Glutamatergic neuron (in vitro differentiated cells): ENCODE measurements at regions not wholly inside any gene's neighbourhood (a gene's known extent, or its start where the extent isn't known, plus 50 kb on each side); places are given as distances from the start of the nearest gene placed in this dataset.
"Not testable (repeated sequence)": the region's sequence is repeated elsewhere in the genome, so short reads cannot be mapped to it uniquely, and the experiment has no call there.

Experiments
- DNase-seq: peaks from one replicate; pipeline ENCODE4 v3.0.0; 2022
- H3K27ac Mint-ChIP-seq: one replicate; pipeline ENCODE4 v1.8.0; 2020; ENCODE audit warnings: mild to moderate bottlenecking, mixed read lengths, inconsistent platforms; ENCODE audit not compliant: unreplicated experiment
- H3K27me3 Mint-ChIP-seq: one replicate; pipeline ENCODE4 v1.8.0; 2020; ENCODE audit warnings: mild to moderate bottlenecking, moderate library complexity, mixed read lengths, inconsistent platforms; ENCODE audit not compliant: unreplicated experiment
- H3K36me3 Mint-ChIP-seq: one replicate; pipeline ENCODE4 v1.8.0; 2020; ENCODE audit warnings: mild to moderate bottlenecking, mixed read lengths, inconsistent platforms; ENCODE audit not compliant: unreplicated experiment
- H3K4me1 Mint-ChIP-seq: one replicate; pipeline ENCODE4 v1.8.0; 2020; ENCODE audit warnings: mild to moderate bottlenecking, low read depth, mixed read lengths, inconsistent platforms; ENCODE audit not compliant: unreplicated experiment
- H3K4me3 Mint-ChIP-seq: one replicate; pipeline ENCODE4 v1.8.0; 2020; ENCODE audit warnings: mild to moderate bottlenecking, mixed read lengths, inconsistent platforms; ENCODE audit not compliant: unreplicated experiment
- H3K9me3 Mint-ChIP-seq: one replicate; pipeline ENCODE4 v1.8.0; 2020; ENCODE audit warnings: mild to moderate bottlenecking, moderate library complexity, mixed read lengths, inconsistent platforms; ENCODE audit not compliant: unreplicated experiment
- CTCF ChIP-seq: fragments of 200-600 bp; sonication (generic); IDR thresholded peaks from one replicate; pipeline ENCODE4 v1.5.0; 2021; ENCODE audit not compliant: partially characterized antibody, unreplicated experiment

GRCh38 chrX:83077606-83078005, 430.5 kb upstream of the POU3F4 start:
- Mint-ChIP-seq H3K4me3 (no peak overlapping the region), H3K27me3 (peaks cover 6% of the 10 kb centered on the region), H3K4me1 (peaks cover 6% of the 10 kb centered on the region), H3K36me3 (no peaks in the 10 kb centered on the region), H3K27ac (peak overlapping the region; percentile 85), H3K9me3 (peaks cover 10% of the 10 kb centered on the region)
- no peak for TF ChIP-seq CTCF
- peak; percentile 45 for DNase-seq

- no peak for TF ChIP-seq CTCF
- H3K4me3 Mint-ChIP-seq, result no peak overlapping the region
Measured at GRCh38 chrX:83101961-83102360, 406.1 kb upstream of the POU3F4 start.

GRCh38 chrX:83108278-83108677, 399.8 kb upstream of the POU3F4 start:
- Mint-ChIP-seq H3K9me3 (no peaks in the 10 kb centered on the region), H3K36me3 (no peaks in the 10 kb centered on the region), H3K4me3 (no peak overlapping the region), H3K4me1 (no peaks in the 10 kb centered on the region), H3K27me3 (no peaks in the 10 kb centered on the region), H3K27ac (no peak overlapping the region)
- DNase-seq, result no peak
- TF ChIP-seq CTCF, result no peak

More at GRCh38 chrX:83101961-83102360, 406.1 kb upstream of the POU3F4 start:
- Mint-ChIP-seq H3K27me3 (no peaks in the 10 kb centered on the region), H3K27ac (no peak overlapping the region), H3K36me3 (no peaks in the 10 kb centered on the region), H3K9me3 (no peaks in the 10 kb centered on the region), H3K4me1 (no peaks in the 10 kb centered on the region)
- DNase-seq, result no peak

- Mint-ChIP-seq H3K27ac (no peak overlapping the region), H3K9me3 (no peaks in the 10 kb centered on the region), H3K4me3 (no peak overlapping the region), H3K36me3 (no peaks in the 10 kb centered on the region), H3K4me1 (no peaks in the 10 kb centered on the region), H3K27me3 (no peaks in the 10 kb centered on the region)
- no peak for TF ChIP-seq CTCF
- DNase-seq, result no peak
Measured at GRCh38 chrX:83145876-83146275, 362.2 kb upstream of the POU3F4 start.

- Mint-ChIP-seq H3K9me3 (no peaks in the 10 kb centered on the region), H3K27me3 (no peaks in the 10 kb centered on the region), H3K27ac (no peak overlapping the region), H3K36me3 (no peaks in the 10 kb centered on the region), H3K4me1 (peaks cover 8% of the 10 kb centered on the region), H3K4me3 (no peak overlapping the region)
- no peak for DNase-seq
- no peak for TF ChIP-seq CTCF
Measured at GRCh38 chrX:83160096-83160495, 348.0 kb upstream of the POU3F4 start.

GRCh38 chrX:83164063-83164462, 344.0 kb upstream of the POU3F4 start:
- H3K27me3 Mint-ChIP-seq, H3K4me3 Mint-ChIP-seq, H3K27ac Mint-ChIP-seq, DNase-seq, H3K4me1 Mint-ChIP-seq, H3K36me3 Mint-ChIP-seq, H3K9me3 Mint-ChIP-seq: not testable (repeated sequence)
